HEK293 (cell line): ENCODE measurements at regions not wholly inside any gene's neighbourhood (a gene's known extent, or its start where the extent isn't known, plus 50 kb on each side); places are given as distances from the start of the nearest gene placed in this dataset.

Experiments
- CTCF ChIP-seq: fragments of 450-650 bp; formaldehyde crosslinking; IDR thresholded peaks from 2 replicates; pipeline ENCODE4 v1.5.1; 2016; ENCODE audit warnings: missing biosample characterization, missing genetic modification characterization
- REST ChIP-seq: fragments of 450-650 bp; formaldehyde crosslinking; IDR thresholded peaks from 2 replicates; pipeline ENCODE4 v1.5.1; 2016; ENCODE audit warnings: missing biosample characterization, missing genetic modification characterization
- TCF7L2 ChIP-seq: IDR thresholded peaks from 2 replicates; pipeline ENCODE4 v1.6.1; 2011; ENCODE audit warnings: low read depth, mild to moderate bottlenecking, inconsistent platforms, low read length, moderate library complexity, borderline replicate concordance
- ZBTB21 ChIP-seq: fragments of 450-650 bp; formaldehyde crosslinking; IDR thresholded peaks from 2 replicates; pipeline ENCODE4 v1.5.1; 2017; ENCODE audit warnings: missing biosample characterization, missing genetic modification characterization
- ZEB2 ChIP-seq: fragments of 450-650 bp; formaldehyde crosslinking; IDR thresholded peaks from 2 replicates; pipeline ENCODE4 v1.5.1; 2016; ENCODE audit warnings: missing biosample characterization, missing genetic modification characterization
- ZNF10 ChIP-seq: fragments of 450-650 bp; formaldehyde crosslinking; IDR thresholded peaks from 2 replicates; pipeline ENCODE4 v1.5.1; 2017; ENCODE audit warnings: missing biosample characterization, missing genetic modification characterization
- ZNF292 ChIP-seq: fragments of 450-650 bp; formaldehyde crosslinking; IDR thresholded peaks from 2 replicates; pipeline ENCODE4 v1.5.1; 2016; ENCODE audit warnings: low read depth, missing biosample characterization, missing genetic modification characterization, borderline replicate concordance
- ZNF324 ChIP-seq: fragments of 450-650 bp; formaldehyde crosslinking; IDR thresholded peaks from 2 replicates; pipeline ENCODE4 v1.5.1; 2016; ENCODE audit warnings: missing biosample characterization, missing genetic modification characterization
- ZNF398 ChIP-seq: fragments of 450-650 bp; formaldehyde crosslinking; IDR thresholded peaks from 2 replicates; pipeline ENCODE4 v1.5.1; 2017; ENCODE audit warnings: missing biosample characterization, missing genetic modification characterization
- ZNF558 ChIP-seq: fragments of 450-650 bp; formaldehyde crosslinking; IDR thresholded peaks from 2 replicates; pipeline ENCODE4 v1.5.1; 2016; ENCODE audit warnings: missing biosample characterization, missing genetic modification characterization
- ZNF571 ChIP-seq: fragments of 450-650 bp; formaldehyde crosslinking; IDR thresholded peaks from 2 replicates; pipeline ENCODE4 v1.5.0; 2017; ENCODE audit warnings: missing biosample characterization, missing genetic modification characterization
- ZSCAN18 ChIP-seq: fragments of 450-650 bp; formaldehyde crosslinking; IDR thresholded peaks from 2 replicates; pipeline ENCODE4 v1.5.1; 2016; ENCODE audit warnings: missing biosample characterization, missing genetic modification characterization

- peak; percentile 59 for TF ChIP-seq CTCF (tag by site-specific recombination)
- no peak for TF ChIP-seq ZNF324 (tag by site-specific recombination)
- no peak for TF ChIP-seq TCF7L2
- TF ChIP-seq ZNF292 (tag by site-specific recombination) = no peak
- no peak for TF ChIP-seq ZNF558 (tag by site-specific recombination)
- no peak for TF ChIP-seq ZBTB21 (tag by site-specific recombination)
- no peak for TF ChIP-seq ZEB2 (tag by site-specific recombination)
- no peak for TF ChIP-seq REST (tag by site-specific recombination)
- no peak for TF ChIP-seq ZNF571
- no peak for TF ChIP-seq ZNF10 (tag by site-specific recombination)
- no peak for TF ChIP-seq ZNF398 (tag by site-specific recombination)
- no peak for TF ChIP-seq ZSCAN18 (tag by site-specific recombination)
Observed at GRCh38 chr4:89640620-89641366, 196.2 kb downstream of the SNCA start.
